SKM-1 treated with dmso at 0.1 percent for 144 hours (cell line): ENCODE measurements at regions not wholly inside any gene's neighbourhood (a gene's known extent, or its start where the extent isn't known, plus 50 kb on each side); places are given as distances from the start of the nearest gene placed in this dataset.
"Not testable (repeated sequence)": the region's sequence is repeated elsewhere in the genome, so short reads cannot be mapped to it uniquely, and the experiment has no call there.

ENCODE experiments used
- DNase-seq: peaks from one replicate; lab custom pipeline; 2025; ENCODE audit not compliant: unreplicated experiment; lab: John Stamatoyannopoulos, UW

DNA sequence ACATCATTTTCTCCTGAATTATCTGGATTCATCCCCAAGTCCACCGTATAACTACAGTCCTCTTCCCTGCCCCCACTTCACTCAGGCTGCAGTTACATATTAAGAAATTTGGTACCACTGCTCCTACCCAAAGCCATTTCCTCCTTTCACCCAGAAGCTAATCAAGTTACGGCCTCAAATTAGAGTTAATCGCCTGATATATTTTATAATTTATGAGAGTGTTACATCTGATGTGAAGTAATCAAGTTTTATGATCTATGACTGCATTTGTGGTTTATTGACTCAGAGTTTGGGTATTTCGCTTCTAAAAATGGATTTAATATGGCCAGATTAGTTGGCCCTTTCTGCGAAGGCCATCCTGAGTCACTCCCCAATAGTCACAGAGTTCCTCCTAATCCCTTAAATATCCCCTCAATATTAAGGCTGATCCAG, 223.6 kb upstream of the KIF2A start:
- DNase-seq = no peak

DNA sequence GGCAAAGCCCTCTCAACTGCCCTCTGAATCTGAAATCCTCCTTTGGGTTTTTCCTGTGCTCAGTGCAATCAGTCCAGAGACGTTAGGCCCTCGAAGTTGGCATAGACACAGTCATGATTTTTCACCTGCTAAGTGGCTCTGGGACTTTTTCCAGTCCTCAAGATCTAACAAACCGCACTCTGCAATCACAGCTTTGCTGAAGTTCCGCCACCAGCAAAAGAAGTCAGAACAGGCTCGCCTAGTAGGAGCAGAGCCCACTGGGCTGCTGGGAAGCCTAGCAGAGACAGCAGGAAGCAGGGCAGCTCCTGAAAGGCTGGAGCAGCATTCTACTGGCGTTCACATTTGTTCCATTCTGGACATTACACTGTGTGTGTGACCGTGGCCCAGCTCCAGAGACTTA, 222.8 kb upstream of the KIF2A start:
- DNase-seq = no peak

DNA sequence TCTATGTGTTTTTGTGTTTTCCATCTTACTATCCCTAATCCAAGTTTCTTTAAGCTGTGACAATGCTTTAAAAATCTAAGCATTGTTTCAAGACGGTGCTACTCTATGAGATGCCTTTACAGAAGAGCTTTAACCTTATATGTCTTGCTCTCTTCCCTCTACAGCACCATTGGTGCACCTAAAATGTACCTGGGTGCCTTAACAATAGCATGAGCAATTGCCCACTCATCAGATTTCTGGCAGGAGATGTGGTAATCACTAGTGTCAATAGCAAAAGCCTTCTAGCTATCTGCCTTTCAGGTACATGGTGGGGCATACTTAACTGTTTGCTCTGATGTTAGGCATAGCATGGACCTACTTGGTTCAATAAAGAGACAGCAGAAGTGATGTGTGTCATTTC, 222.3 kb upstream of the KIF2A start:
- DNase-seq = no peak

DNA sequence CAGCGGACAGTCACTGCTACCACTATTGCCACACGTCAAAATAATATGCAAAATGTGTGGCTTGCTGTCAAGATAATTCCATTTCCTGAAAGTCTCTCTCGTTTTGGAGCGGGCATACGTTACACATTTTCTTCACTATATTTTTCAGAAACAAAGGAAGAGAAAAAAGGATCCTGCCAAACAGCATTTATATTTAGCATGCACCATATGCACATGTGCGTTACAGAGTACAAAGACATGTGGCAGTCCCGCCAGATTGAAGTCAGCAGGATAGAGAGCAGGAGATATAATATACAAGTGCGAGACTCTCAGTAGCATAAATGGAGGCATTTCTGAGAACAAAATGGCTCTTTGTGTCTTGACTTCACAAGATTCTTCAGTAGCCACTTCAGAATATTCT, 221.6 kb upstream of the KIF2A start:
- no peak for DNase-seq

DNA sequence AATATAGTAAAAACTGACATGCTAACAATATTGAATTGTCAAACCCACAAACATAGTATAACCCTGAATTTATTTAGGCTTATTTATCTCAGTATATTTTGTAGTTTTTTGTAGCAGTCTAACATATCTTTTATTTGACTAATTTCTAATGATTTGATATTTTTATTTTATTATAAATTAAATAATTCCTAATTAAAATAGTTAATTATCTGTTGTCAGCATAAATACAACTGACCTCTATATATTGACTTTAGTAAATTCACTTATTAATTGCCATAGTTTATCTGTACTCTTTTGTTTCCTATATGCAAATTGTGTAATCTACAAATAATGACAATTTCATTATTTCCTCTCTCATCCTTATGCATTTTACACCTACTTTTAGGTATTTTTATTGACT, 215.1 kb upstream of the KIF2A start:
- DNase-seq = no peak

DNA sequence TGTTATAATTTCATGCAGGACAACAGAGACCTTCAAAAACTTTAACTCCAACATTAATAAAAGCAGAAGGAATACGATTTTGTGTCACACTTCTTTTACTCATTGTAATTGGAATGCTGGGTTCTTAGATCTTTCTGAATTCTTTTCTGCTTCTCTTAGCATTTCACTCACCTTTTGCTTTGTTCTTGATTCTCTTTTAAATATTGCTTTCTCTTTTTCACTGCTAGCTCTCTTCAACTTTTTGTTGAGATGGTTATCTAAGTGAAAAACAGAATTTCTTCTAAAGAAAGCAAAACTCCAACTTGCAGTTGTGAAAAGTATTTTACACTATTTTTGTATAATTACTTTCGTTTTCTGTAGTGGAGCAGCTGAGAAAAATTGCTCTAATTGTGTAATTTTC, 212.6 kb upstream of the KIF2A start:
- DNase-seq = no peak

DNA sequence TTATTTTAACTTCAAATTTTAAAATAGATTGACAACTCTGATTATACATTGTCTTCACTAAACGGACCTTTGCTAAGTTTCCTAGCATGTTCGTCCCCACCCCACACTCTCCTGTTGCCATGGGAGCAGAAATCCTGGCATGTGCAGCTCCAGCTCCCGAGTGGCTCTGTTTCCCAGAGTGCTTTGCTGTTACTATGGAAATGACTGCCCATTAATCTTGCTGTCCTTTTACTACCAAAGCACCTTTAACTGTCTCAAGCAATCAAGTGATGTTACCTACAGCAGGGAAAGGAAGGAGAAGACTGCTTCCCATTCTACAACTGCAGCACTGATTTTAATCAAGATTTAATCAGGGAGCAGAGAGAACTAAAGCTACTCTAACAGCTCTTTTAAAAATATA, 212.0 kb upstream of the KIF2A start:
- DNase-seq = no peak

DNA sequence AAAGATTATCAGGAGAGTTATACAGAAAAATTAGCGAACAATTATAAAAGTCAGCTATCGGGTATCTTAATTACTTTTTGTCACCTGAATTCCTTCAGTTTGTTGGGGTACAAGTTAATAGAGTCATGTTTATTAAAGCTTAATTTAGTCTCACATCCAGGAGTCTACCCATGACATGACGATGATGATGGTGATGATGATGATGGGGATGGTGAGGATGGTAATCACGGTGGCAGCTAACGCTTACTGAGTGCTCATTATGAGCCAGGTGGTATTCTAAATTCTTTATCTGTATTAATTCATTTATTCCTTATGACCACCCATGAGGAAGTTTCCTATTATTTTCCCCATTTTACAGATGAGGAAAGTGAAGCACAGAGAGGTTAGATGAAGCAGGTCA, 208.6 kb upstream of the KIF2A start:
- DNase-seq = no peak

DNA sequence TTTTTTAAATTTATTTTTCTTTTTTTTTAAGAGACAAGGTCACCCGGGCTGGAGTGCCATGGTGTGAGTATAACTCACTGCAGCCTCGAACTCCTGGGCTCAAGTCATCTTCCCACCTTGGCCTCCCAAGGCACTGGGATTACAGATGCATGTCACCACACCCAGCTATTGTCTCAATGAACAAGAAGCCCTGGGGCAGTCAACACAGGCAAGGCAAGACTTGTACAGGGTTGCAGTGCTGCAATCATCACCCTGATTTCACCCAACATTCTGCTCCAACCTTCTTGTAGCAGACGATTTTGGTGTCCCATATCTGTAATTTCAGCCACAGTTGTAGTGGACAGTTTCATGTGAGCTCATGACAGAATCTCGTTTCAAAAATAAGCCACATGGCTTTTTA, 205.8 kb upstream of the KIF2A start:
- DNase-seq = no peak

DNA sequence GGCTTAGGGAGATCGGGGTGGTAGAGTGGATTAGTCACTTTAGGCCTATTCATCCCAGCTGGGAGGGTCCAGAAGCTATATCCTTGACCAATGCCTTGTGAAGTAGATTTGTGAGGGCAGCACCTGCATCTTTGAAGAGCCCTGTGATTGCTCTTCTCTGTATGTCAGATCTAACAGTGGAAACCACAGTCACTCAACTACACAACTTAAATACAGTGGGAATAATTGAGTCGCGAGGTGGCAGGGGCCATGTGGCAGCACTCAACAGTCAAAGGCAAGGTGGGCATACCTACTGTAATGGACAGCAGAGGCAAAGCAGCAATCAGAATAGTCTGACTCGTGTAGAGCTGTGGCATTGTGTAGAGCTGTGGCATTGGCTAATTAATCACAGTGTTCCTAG, 202.1 kb upstream of the KIF2A start:
- not testable (repeated sequence) for DNase-seq

DNA sequence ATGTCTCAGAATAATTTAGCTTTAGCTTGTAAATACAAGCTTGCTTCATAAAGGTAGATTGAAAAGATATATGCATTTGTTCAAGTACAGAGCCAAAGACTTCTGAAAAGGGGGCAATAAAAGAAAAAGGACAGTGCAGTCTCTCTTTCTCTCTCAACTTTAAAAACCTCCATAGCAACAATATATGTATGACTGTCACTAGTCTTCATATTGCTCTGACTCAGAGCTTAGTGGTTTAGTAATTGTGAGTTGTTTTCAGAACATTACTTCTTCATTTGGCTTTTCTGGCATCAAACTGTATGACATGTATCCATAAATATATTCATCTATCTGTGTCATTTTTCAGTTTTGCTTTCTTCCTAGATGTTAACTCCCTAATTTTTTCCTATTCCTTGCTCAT, 194.6 kb upstream of the KIF2A start:
- no peak for DNase-seq

DNA sequence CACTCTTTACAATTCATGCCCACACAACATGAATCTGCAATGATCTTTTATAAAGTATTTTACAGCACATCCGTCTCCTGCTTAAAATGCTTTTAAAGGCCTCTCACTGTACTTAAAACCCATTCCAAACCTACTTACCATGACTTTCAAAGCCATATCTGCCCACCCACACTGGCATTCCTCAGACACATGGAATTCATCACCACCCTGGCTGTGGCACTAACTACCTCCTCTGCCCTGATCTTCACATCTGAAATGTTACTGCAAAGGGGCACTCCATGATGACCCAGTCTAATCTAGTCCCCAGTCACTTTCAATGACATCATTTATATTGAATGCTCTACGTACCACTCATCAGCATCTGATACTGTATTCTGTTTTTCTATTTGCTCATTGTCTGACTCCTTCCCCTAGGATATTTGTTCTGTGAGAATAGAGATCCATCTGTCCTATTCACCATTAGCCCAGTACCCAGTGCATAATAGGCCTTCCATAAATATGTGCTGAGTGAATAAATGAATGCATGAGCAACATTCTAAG, 193.2 kb upstream of the KIF2A start:
- no peak for DNase-seq

DNA sequence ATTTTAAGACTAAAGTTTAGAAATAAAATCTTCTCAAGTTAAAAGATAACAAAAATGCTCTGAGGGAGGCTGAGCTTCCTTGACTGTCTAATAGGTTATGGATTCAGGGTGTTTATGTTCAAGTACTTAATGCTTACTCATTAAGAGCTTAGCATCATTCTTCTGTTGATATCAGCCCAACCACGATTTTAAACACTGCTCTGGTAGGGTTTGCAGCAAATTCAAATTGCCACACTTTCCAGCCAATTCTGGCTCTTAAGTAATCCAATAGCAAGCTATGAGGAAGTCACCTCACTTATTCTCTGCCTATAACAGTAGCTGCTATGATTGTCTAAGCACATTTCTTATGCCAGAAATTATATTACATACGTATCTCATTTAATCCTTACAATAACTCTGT, 191.0 kb upstream of the KIF2A start:
- DNase-seq = no peak

DNA sequence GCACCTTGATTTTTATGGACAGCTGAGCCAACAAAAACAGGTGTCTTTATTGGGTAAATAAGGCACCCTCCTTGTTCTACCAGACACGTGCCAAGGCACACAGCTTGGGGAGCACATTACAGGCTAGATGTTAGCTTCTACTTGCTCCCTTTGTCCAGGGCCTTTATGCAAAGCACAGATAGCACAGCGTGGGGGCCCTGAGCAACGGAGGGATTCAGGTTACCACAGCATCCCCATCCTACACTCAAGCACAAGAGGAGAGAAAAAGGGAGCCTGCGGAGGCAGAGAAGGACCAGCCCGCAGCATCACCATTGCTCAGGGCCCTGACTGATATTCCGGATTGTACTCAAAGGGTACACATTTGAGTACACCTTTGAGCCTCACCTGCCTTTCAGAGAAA, 181.7 kb upstream of the KIF2A start:
- no peak for DNase-seq

DNA sequence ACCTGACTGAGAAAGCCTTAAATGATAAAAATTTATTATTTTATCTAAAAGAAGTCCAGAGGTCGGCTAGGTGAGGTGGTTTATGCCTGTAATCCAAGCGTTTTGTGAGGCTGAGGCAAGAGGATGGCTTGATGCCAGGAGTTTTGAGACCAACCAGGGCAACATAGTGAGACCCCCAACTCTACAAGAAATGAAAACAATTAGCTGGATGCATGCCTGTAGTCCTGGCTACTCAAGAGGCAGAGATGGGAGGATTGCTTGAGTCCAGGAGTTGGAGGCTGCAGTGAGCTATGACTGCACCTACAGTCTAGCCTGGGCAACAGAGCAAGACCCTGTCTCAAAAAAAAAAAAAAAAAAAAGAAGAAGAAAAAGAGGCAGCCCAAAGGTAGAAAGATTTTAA, 179.9 kb upstream of the KIF2A start:
- no peak for DNase-seq

DNA sequence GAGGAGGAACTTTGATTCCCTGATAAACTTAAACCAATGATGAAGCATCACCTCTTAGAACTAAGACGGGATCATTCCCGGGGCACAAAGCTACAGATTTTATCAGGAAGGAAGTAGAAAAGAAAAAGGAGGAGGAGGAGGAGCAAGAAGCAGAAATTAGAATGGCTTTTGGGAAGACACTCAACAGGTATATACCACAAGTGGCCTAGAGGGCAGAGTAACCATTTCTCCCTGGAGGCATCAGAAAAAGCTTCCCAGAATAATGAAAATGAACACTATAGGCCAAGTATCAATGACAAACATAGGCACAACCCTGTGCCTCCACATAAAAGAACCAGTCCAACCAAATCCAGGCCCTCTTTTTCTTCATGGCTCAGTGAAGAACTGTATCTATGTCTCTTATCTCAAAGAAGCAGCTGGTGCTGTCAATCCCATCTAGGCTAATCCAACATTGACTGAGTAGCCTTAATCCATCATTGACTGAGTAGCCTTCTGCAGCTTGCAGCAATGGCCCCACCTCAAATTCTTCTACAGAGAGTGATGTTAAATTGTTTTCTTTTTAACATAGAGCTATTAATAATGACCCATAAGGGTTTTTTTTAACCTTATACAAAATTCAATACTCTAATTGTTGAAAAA, 178.8 kb upstream of the KIF2A start:
- no peak for DNase-seq

DNA sequence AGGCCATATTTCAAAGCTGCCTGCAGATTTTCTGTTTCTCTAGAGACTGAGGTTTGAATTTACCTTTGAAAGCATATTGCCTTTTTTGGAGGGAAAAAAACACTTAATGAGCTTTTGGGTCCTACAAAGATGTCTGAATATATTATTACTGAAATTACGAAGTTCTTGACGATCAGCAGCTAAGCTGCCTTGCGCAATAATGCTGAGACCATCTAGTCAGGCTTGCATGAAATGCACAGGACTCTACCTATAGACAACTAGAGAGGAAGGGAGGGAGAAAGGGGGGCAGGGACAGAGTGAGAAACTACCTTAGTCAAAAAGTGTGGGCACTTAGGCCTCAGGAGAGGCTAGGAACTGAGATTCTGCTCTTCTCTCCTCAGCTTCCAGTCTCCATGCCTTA, 175.9 kb upstream of the KIF2A start:
- no peak for DNase-seq

DNA sequence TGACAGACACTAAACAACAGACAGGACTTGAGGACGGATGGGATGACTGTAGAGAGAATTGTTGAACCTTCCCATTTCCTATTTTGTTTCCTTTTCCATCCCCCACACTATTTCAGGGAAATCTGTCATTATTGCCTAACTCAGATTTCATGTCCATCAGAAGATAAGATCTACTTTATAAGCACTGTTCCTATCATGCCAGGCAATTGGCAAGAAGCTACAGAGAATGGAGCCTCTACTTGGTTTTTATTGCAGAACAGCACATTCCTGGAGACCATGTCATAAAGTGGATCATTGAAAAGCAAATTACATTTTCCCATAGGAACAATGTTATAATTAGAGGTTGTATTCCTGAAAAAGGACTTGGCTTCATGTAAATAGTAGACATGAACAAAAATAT, 173.7 kb upstream of the KIF2A start:
- no peak for DNase-seq

DNA sequence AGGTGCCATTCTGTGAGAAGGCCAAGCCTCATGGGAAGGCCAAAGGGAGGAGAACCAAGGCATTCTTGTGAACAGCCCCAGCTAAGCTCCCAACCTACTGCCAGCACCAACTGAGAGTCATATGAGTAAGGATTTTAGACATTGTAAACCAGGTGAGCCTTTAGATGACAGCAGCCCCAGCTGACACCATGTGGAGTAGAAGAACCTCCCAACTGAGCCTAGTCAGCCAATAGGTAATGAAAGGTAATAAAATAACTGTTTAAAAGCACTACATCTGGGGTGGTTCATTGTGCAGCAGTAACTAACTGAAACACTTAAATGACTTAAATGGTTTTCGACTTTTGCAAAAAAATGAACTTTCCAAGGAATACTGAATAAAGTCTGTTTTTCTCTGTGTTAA, 172.6 kb upstream of the KIF2A start:
- DNase-seq = no peak

DNA sequence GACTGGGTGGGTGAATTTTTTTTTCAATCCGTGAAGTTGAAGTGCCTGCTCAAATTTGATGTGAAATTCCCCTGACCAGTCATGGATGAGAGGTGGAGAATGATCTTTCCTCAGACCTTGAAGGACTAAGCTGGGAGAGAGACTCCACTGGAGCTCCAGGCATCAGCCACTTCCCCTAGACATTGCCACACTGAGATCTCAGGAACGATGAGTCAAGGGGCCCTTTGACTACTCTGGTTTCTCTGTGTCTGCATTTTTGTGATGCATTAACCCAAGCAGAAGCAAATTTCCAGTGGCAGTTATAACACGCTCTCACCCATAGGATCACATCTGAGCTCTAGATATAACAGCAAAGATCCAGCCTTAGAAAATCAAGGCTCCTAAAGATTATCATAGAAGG, 171.2 kb upstream of the KIF2A start:
- DNase-seq = no peak

DNA sequence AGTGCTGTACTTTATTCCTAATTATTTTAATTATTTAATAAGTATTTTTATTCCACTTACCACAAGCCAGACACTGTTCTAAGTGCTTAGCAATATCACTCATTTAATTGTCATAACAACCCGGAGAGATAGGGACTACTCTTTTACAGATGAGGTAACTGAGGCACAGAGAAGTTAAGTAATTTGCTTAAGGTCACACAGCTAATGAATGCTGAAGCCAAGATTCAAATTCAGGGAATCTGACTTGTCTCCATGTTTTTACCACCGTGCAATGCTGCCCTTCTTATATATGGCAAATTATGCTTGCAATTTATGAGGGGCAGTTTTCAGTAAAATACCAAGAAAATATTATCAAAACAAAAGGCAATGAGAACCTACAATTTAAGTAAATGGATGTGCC, 168.4 kb upstream of the KIF2A start:
- no peak for DNase-seq

DNA sequence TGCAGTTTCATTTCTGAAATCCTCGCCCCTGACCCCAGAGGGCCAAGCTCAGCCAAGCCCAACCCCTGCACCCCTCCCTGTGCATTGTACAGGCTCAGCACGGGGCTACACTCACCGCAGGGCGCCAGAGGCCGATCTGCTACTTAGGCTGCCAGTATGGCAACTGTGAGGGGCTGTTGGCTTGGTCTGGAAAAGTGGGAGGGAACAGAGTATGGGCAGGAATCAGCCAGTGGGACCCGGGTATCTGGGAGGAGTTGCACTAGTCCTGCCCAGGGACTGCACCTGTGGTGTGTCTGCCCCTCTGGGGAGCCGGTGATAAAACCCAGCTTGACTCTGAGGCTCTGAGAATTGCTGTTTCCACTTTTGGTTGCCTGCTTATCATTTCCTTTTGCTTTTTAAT, 167.4 kb upstream of the KIF2A start:
- DNase-seq = no peak

DNA sequence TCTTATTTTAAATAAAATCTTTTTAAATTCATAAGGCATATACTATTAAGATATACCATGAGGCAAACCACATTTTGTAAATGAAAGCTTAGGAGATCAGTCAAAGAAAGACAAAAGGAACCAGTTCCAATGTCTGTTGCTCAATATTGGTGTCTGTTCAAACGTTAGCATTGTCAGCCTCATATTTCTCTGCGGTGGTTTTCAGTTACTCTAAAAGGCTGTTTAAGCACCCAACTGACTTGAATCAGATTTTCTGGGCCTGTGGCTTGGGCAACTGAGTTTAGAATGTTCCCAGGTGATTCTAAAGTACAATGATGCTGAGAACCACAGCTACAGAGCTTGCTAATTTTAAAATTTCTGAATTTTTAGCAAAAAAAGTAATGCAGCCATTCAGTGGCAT, 166.3 kb upstream of the KIF2A start:
- peak; percentile 19 for DNase-seq

DNA sequence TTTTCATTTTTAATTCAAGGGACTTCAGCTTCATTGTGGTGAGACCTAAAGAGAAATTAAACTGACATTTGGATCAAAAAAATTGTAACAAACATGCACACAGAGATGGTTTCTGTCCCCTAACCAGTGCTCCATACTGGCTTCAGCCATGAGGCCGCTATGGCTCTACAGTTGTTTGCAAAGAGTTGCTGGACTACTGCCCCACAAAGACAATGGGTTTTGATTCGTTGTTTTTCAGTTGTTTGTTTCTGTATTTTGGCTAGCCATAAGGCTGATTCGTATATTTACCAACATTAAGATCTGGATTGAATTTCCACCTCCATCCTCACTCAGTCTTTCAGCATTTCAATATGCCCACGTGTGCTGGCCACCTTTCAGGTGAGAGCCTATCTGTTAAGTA, 163.7 kb upstream of the KIF2A start:
- no peak for DNase-seq
